GM19023 (cell line): ENCODE measurements at regions not wholly inside any gene's neighbourhood (a gene's known extent, or its start where the extent isn't known, plus 50 kb on each side); places are given as distances from the start of the nearest gene placed in this dataset.
"Not testable (repeated sequence)": the region's sequence is repeated elsewhere in the genome, so short reads cannot be mapped to it uniquely, and the experiment has no call there.

Source experiments
- ATAC-seq: cut with Tn5 transposase; IDR thresholded peaks from one replicate; pipeline ENCODE4 v1.9.1; 2021; ENCODE audit warnings: mild to moderate bottlenecking, moderate library complexity; ENCODE audit not compliant: unreplicated experiment

DNA sequence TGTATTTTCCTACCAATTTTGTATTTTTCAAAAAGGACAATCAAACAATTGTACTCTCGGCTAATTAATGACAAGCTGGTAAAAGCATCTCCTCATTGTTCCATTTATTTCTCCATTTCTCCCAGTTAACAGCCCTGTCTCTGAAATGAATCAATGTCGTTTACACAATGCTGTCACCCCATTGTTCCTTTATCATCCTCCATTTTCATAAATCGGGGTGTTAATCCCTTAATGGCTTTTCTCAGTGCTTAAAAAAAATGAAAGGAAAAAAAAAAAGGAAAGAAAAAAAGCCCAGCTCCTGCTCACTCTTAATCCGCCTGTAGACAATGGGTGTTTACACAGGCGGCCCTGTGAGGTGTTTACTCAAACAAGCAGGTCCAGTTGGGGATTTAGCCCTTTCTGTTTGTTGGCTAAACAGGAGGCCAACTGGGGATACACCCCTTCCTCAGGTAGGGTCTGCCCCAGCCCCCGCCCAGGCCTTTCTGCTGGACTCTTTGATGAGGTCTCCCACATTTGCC, 86.8 kb upstream of the SALL1 start:
- no peak for ATAC-seq

- no peak for ATAC-seq
Observed at GRCh38 chr16:51237207-51237606, 86.1 kb upstream of the SALL1 start.

- no peak for ATAC-seq
Observed at GRCh38 chr16:51236583-51236982, 85.5 kb upstream of the SALL1 start.

GRCh38 chr16:51231702-51232101, 80.6 kb upstream of the SALL1 start:
- ATAC-seq = no peak

DNA sequence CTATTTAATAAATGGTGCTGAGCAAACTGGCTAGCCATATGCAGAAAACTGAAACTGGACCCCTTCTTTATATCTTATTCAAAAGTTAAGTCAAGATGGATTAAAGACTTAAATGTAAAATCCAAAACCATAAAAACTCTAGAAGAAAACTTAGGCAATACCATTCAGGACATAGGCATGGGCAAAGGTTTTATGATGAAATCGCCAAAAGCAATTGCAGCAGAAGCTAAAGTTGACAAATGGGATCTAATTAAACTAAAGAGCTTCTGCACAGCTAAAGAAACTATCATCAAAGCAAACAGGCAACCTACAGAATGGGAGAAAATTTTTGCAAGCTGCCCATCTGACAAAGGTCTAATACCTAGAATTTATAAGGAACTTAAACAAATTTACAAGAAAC, 79.0 kb upstream of the SALL1 start:
- not testable (repeated sequence) for ATAC-seq

- ATAC-seq = no peak
Observed at GRCh38 chr16:51228097-51228659, 77.1 kb upstream of the SALL1 start.

DNA sequence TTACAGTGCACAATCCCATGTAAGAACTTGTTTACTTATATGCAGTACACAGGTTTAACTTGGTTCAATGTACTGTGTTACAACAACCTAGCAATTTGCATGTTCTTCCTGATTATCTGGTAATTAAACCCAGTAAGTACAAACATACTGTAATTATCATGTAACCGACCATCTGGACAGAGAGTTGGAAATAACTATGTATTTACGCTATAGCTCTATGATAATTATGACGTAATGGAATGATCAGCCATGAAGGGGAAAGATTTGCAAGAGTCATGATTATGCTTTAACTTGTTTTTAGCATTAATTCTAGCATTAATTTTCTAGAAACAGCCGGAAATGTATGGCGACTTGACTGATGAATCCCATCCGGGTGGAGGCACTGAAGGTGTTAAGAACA, 74.8 kb upstream of the SALL1 start:
- no peak for ATAC-seq

- no peak for ATAC-seq
Observed at GRCh38 chr16:51224317-51224716, 73.2 kb upstream of the SALL1 start.

GRCh38 chr16:51222016-51222415, 70.9 kb upstream of the SALL1 start:
- ATAC-seq = no peak

- ATAC-seq = no peak
Observed at GRCh38 chr16:51211148-51211547, 60.1 kb upstream of the SALL1 start.

GRCh38 chr16:51210087-51210486, 59.0 kb upstream of the SALL1 start:
- no peak for ATAC-seq

GRCh38 chr16:51201604-51202003, 50.5 kb upstream of the SALL1 start:
- no peak for ATAC-seq
